GM12872 (cell line): ENCODE measurements at regions not wholly inside any gene's neighbourhood (a gene's known extent, or its start where the extent isn't known, plus 50 kb on each side); places are given as distances from the start of the nearest gene placed in this dataset.

Experiments used
- CTCF ChIP-seq: IDR thresholded peaks from 3 replicates; pipeline ENCODE4 v1.5.1; 2011; ENCODE audit warnings: low read depth, mild to moderate bottlenecking, low read length, moderate library complexity; ENCODE audit not compliant: insufficient read depth

- TF ChIP-seq CTCF: no peak
These were observed 680.0 kb downstream of the TRIML1 start for GRCh38 chr4:188819233-188819632.

GRCh38 chr4:188821500-188821899 lies 682.3 kb downstream of the TRIML1 start:
- no peak for TF ChIP-seq CTCF

- TF ChIP-seq CTCF: no peak
These were observed 683.5 kb downstream of the TRIML1 start for GRCh38 chr4:188822698-188823097.

GRCh38 chr4:188824553-188824952 lies 685.3 kb downstream of the TRIML1 start:
- TF ChIP-seq CTCF: no peak

GRCh38 chr4:188826393-188826792 lies 687.2 kb downstream of the TRIML1 start:
- no peak for TF ChIP-seq CTCF

- no peak for TF ChIP-seq CTCF
These were observed 700.5 kb downstream of the TRIML1 start for GRCh38 chr4:188839704-188840103.

- TF ChIP-seq CTCF: no peak
These were observed 702.3 kb downstream of the TRIML1 start for GRCh38 chr4:188841523-188841922.

GRCh38 chr4:188854436-188854835 lies 715.2 kb downstream of the TRIML1 start:
- no peak for TF ChIP-seq CTCF
